Breast epithelium (tissue), 4 donors: ENCODE measurements at regions not wholly inside any gene's neighbourhood (a gene's known extent, or its start where the extent isn't known, plus 50 kb on each side); places are given as distances from the start of the nearest gene placed in this dataset.

ENCODE experiments used
- DNase-seq, 2 donors: peaks; one replicate each; pipeline ENCODE4 v3.0.0-alpha.2; 2019; ENCODE audit warnings: low spot score in 2 of 2
- H3K27ac ChIP-seq, 2 donors: fragments of 200-600 bp; sonication (generic) in 1 of 2; one replicate each; pipeline ENCODE4 v1.5.1; 2016 to 2019; ENCODE audit warnings: mild to moderate bottlenecking in 1 of 2
- H3K27me3 ChIP-seq, 2 donors: fragments of 200-600 bp; sonication (generic) in 1 of 2; one replicate each; pipeline versions ENCODE4 v1.5.1 to v1.6.0; 2017 to 2019; ENCODE audit warnings: control low read depth in 1 of 2, mild to moderate bottlenecking in 1 of 2
- H3K36me3 ChIP-seq: fragments of 200-600 bp; one replicate; pipeline ENCODE4 v1.5.1; 2019
- H3K4me1 ChIP-seq, 2 donors: fragments of 200-600 bp; sonication (generic); one replicate each; pipeline ENCODE4 v1.5.1; 2016 to 2019; ENCODE audit warnings: control low read depth in 1 of 2
- H3K4me3 ChIP-seq, 3 donors: fragments of 200-600 bp; sonication (generic); 1 replicate in 2 of 3; 2 replicates in 1 of 3; pipeline ENCODE4 v1.5.1; 2016 to 2019; ENCODE audit warnings: mild to moderate bottlenecking in 3 of 3, moderate library complexity in 2 of 3
- H3K9me3 ChIP-seq, 2 donors: fragments of 200-600 bp; sonication (generic) in 1 of 2; one replicate each; pipeline ENCODE4 v1.5.1; 2016 to 2019; ENCODE audit warnings: control low read depth in 1 of 2
- POLR2A ChIP-seq: fragments of 450-650 bp; IDR thresholded peaks from one replicate; pipeline ENCODE4 v1.6.1; 2016; ENCODE audit warnings: antibody characterized with exemption, mild to moderate bottlenecking, moderate library complexity
- POLR2AphosphoS5 ChIP-seq, 3 donors: sonication (generic); formaldehyde crosslinking; IDR thresholded peaks; one replicate each; pipeline ENCODE4 v1.6.1; 2017; ENCODE audit warnings: antibody characterized with exemption in 3 of 3
- intact Hi-C: fragments of 100-400 bp; cut with DNase I; formaldehyde crosslinking; loops from one replicate; pipeline ENCODE4 v1.15.1; 2023; ENCODE audit warnings: low total_unique reads
- TF ChIP-seq, protein P1 (sequence below), 3 donors: fragments of 450-650 bp; IDR thresholded peaks; one replicate each; pipeline ENCODE4 v1.5.1; 2016 to 2017; ENCODE audit warnings: antibody characterized with exemption in 3 of 3, mild to moderate bottlenecking in 3 of 3, moderate library complexity in 3 of 3

DNA sequence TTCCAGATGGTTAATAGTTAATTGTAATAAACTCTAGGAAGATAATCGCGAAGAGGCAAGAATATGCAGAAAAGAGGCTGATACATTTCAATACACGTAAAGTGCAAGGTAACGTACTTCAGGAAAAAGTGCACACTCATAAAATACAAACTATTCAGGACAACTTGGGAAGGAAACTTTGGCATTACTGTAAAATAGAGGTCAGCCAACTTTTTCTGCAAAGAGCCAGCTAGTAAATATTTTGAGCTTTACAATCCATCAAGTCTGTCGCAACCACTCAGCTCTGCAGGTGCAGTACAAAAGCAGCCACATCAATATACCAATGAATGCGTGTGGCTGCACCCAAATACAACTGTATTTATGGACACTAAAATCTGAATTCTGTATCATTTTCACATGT is 51.6 kb upstream of the THUMPD3 start:
- no peak overlapping the region for H3K27ac ChIP-seq
- TF ChIP-seq, protein P1, sequence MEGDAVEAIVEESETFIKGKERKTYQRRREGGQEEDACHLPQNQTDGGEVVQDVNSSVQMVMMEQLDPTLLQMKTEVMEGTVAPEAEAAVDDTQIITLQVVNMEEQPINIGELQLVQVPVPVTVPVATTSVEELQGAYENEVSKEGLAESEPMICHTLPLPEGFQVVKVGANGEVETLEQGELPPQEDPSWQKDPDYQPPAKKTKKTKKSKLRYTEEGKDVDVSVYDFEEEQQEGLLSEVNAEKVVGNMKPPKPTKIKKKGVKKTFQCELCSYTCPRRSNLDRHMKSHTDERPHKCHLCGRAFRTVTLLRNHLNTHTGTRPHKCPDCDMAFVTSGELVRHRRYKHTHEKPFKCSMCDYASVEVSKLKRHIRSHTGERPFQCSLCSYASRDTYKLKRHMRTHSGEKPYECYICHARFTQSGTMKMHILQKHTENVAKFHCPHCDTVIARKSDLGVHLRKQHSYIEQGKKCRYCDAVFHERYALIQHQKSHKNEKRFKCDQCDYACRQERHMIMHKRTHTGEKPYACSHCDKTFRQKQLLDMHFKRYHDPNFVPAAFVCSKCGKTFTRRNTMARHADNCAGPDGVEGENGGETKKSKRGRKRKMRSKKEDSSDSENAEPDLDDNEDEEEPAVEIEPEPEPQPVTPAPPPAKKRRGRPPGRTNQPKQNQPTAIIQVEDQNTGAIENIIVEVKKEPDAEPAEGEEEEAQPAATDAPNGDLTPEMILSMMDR (IDR thresholded peaks at IDR 0.05) = no peak
- TF ChIP-seq POLR2AphosphoS5 (IDR thresholded peaks at IDR 0.05) = no peak
- TF ChIP-seq POLR2A = no peak
- no peaks in the 10 kb centered on the region for H3K9me3 ChIP-seq
- DNase-seq = no peak
- H3K36me3 ChIP-seq = no peaks in the 10 kb centered on the region
- intact Hi-C loops = no loop called here
- H3K27me3 ChIP-seq = no peaks in the 10 kb centered on the region
- no peaks in the 10 kb centered on the region for H3K4me1 ChIP-seq
- no peak overlapping the region for H3K4me3 ChIP-seq
